Heart left ventricle (tissue), 16 donors: ENCODE measurements at regions not wholly inside any gene's neighbourhood (a gene's known extent, or its start where the extent isn't known, plus 50 kb on each side); places are given as distances from the start of the nearest gene placed in this dataset.

Experiments
- ATAC-seq, 4 donors: fragments of 200-7000 bp; cut with Tn5 transposase; one replicate each; pipeline ENCODE4 v1.9.1; 2020 to 2022; ENCODE audit warnings: moderate library complexity in 4 of 4, mild to moderate bottlenecking in 3 of 4, moderate number of reproducible peaks in 1 of 4
- DNase-seq, 5 donors: peaks; one replicate each; pipeline ENCODE4 v3.0.0-alpha.2; 2020
- H3K27ac ChIP-seq, 12 donors: fragments of 200-600 bp; sonication (generic) in 4 of 12; one replicate each; pipeline versions ENCODE4 v1.5.0 to v1.8.0; 2016 to 2022; ENCODE audit warnings: mild to moderate bottlenecking in 2 of 12
- H3K27me3 ChIP-seq, 9 donors: fragments of 200-600 bp; sonication (generic) in 2 of 9; one replicate each; pipeline versions ENCODE4 v1.5.1 to v1.8.0; 2016 to 2022; ENCODE audit warnings: mild to moderate bottlenecking in 3 of 9
- H3K36me3 ChIP-seq, 9 donors: fragments of 200-600 bp; sonication (generic) in 2 of 9; one replicate each; pipeline versions ENCODE4 v1.5.0 to v1.8.0; 2018 to 2022; ENCODE audit warnings: mild to moderate bottlenecking in 2 of 9
- H3K4me1 ChIP-seq, 12 donors: fragments of 200-600 bp; sonication (generic) in 4 of 12; one replicate each; pipeline versions ENCODE4 v1.5.0 to v1.8.0; 2016 to 2022; ENCODE audit warnings: mild to moderate bottlenecking in 3 of 12
- H3K4me3 ChIP-seq, 12 donors: fragments of 200-600 bp; sonication (generic) in 4 of 12; one replicate each; pipeline versions ENCODE4 v1.5.0 to v1.8.0; 2017 to 2022; ENCODE audit warnings: mild to moderate bottlenecking in 9 of 12, moderate library complexity in 4 of 12
- H3K9me3 ChIP-seq, 12 donors: fragments of 200-600 bp; sonication (generic) in 4 of 12; one replicate each; pipeline versions ENCODE4 v1.5.0 to v1.8.0; 2016 to 2022; ENCODE audit warnings: mild to moderate bottlenecking in 1 of 12
- POLR2A ChIP-seq, 2 donors: fragments of 450-650 bp; IDR thresholded peaks; one replicate each; pipeline ENCODE4 v1.6.1; 2017; ENCODE audit warnings: antibody characterized with exemption in 2 of 2, mild to moderate bottlenecking in 2 of 2, moderate library complexity in 2 of 2
- WGBS, 4 donors: extraction: QIAGEN DNeasy Blood & Tissue Kit in 2 of 4; methylation state at CpG; one replicate each; pipeline versions ENCODE4 v1.1.5 to v1.1.7; 2013 to 2018; 5-methylcytosine and 5-hydroxymethylcytosine counted together
- intact Hi-C, 10 donors: fragments of 100-400 bp; cut with DNase I; formaldehyde crosslinking; loops; one replicate each; pipeline versions ENCODE4 v1.11.1 to v1.14.2; 2022
- TF ChIP-seq, protein P1 (sequence below), 12 donors: fragments of 200-600 bp; sonication (generic) in 4 of 12; IDR thresholded peaks; one replicate each; pipeline versions ENCODE4 v1.5.0 to v1.8.0; 2018 to 2022; ENCODE audit warnings: antibody characterized with exemption in 12 of 12, mild to moderate bottlenecking in 5 of 12
- donor health status: ischemic (EF 13 %, LVEDD 7.1; RV severe dilation, severe dysfunction).
- donor health status: healthy with polysubstance abuse.
- donor health status: DM: no; HTN: yes; CAD: no.
- donor health status: DM: no; HTN: no; CAD: no.
- donor health status: ischemic (EF 25% LVEDD 6.9; RV normal size, moderate dysfunction).
- donor health status: ischemic (EF 25% LVEDD 5.7; RV mildly dilated, moderate dysfunction).
- donor health status: healthy.
- donor health status: DM: yes; HTN: yes; CAD: no.
- donor health status: ischemic (EF 35%, LVEDD 5.7; RV mildly dilated, moderate dysfunction).
- donor health status: nonischemic (EF 11% LVEDD 7.7; RV severe dilation, severe dysfunction).
- donor health status: DM: yes; HTN: yes; CAD: no.
- donor health status: PGD.
- donor health status: ischemic (EF 29% LVEDD 5.4; RV normal size, mild dysfunction).
- donor health status: nonischemic (EF 23%, LVEDD 6.1; RV moderate dilation, normal function).

DNA sequence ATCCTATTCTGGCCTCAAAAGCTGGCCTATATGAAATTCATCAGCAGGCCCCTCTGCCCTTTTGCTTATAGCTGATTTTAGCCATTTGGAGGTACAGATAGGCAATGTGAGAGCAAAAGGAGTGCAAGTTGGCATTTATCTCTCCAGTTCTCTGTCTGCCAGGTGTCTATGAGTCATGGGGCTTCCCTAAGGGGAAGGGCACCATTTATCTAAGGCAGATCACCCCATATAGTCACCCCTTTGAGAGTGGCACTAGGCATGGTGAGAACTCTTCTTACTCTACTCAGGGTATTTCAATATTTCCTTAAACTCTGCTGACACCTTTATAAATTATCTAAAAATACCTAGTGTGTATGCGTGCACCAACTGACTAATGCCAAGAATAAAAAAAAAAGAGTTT is 314.7 kb upstream of the CDH6 start:
- peaks cover 0 to 14% (median 0%) of the 10 kb centered on the region in 12 donors for H3K4me1 ChIP-seq
- no peaks in the 10 kb centered on the region for H3K9me3 ChIP-seq
- ATAC-seq, result no peak
- H3K36me3 ChIP-seq, result no peaks in the 10 kb centered on the region
- no peak for DNase-seq
- H3K27ac ChIP-seq, result no peak overlapping the region
- no peaks in the 10 kb centered on the region for H3K27me3 ChIP-seq
- 49 to 73% (median 67%) methylated on average over 1 of the region's 1 CpG for WGBS, 4 donors
- intact Hi-C loops, result no loop called here
- no peak overlapping the region for H3K4me3 ChIP-seq
- TF ChIP-seq POLR2A (IDR thresholded peaks at IDR 0.05), result no peak
- TF ChIP-seq, protein P1, sequence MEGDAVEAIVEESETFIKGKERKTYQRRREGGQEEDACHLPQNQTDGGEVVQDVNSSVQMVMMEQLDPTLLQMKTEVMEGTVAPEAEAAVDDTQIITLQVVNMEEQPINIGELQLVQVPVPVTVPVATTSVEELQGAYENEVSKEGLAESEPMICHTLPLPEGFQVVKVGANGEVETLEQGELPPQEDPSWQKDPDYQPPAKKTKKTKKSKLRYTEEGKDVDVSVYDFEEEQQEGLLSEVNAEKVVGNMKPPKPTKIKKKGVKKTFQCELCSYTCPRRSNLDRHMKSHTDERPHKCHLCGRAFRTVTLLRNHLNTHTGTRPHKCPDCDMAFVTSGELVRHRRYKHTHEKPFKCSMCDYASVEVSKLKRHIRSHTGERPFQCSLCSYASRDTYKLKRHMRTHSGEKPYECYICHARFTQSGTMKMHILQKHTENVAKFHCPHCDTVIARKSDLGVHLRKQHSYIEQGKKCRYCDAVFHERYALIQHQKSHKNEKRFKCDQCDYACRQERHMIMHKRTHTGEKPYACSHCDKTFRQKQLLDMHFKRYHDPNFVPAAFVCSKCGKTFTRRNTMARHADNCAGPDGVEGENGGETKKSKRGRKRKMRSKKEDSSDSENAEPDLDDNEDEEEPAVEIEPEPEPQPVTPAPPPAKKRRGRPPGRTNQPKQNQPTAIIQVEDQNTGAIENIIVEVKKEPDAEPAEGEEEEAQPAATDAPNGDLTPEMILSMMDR (IDR thresholded peaks at IDR 0.05), result no peak

GRCh38 chr5:30878296-30878695 is 315.2 kb upstream of the CDH6 start:
- Histone ChIP-seq H3K27me3 (no peaks in the 10 kb centered on the region), H3K4me3 (no peak overlapping the region), H3K9me3 (no peaks in the 10 kb centered on the region), H3K27ac (no peak overlapping the region), H3K36me3 (no peaks in the 10 kb centered on the region), H3K4me1 (peaks cover 0 to 15% (median 0%) of the 10 kb centered on the region in 12 donors)
- ATAC-seq (no peak), DNase-seq (no peak)
- WGBS, 4 donors, result 82 to 95% (median 89%) methylated on average over 10 of the region's 10 CpGs
- TF ChIP-seq POLR2A (IDR thresholded peaks at IDR 0.05), result no peak
- TF ChIP-seq, protein P1 (IDR thresholded peaks at IDR 0.05), result no peak
- intact Hi-C loops, result no loop called here

- H3K27ac ChIP-seq, result peak overlapping the region in 8 of 12 donors; percentile 2 to 71 (median 26)
Measured at GRCh38 chr5:30874241-30875034, 319.0 kb upstream of the CDH6 start.

GRCh38 chr5:30871196-30871595 is 322.3 kb upstream of the CDH6 start:
- Histone ChIP-seq H3K27me3 (no peaks in the 10 kb centered on the region), H3K4me3 (no peak overlapping the region), H3K9me3 (no peaks in the 10 kb centered on the region), H3K27ac (no peak overlapping the region), H3K4me1 (peaks cover 0 to 15% (median 0%) of the 10 kb centered on the region in 12 donors), H3K36me3 (no peaks in the 10 kb centered on the region)
- ATAC-seq (no peak), DNase-seq (no peak)
- WGBS, 4 donors, result 59 to 85% (median 70%) methylated on average over 3 of the region's 3 CpGs
- intact Hi-C loops, result loop anchor here in 1 of 10 donors (5.0 kb wide), 1 partner anchor 34 kb away; no protein-coding TSS in a partner anchor
- TF ChIP-seq, protein P1 (IDR thresholded peaks at IDR 0.05), result no peak
- no peak for TF ChIP-seq POLR2A (IDR thresholded peaks at IDR 0.05)

More at GRCh38 chr5:30874241-30875034, 319.0 kb upstream of the CDH6 start:
- H3K4me3 ChIP-seq, result no peak overlapping the region
- intact Hi-C loops, result loop anchor here in 1 of 10 donors (5.0 kb wide), 1 partner anchor 37 kb away; no protein-coding TSS in a partner anchor
- no peaks in the 10 kb centered on the region for H3K36me3 ChIP-seq
- peak in 3 of 5 donors; percentile 9 to 32 (median 28) for DNase-seq
- WGBS, 4 donors, result 32 to 42% (median 39%) methylated on average over 10 of the region's 10 CpGs
- H3K9me3 ChIP-seq, result no peaks in the 10 kb centered on the region
- peaks cover 0 to 15% (median 0%) of the 10 kb centered on the region in 12 donors for H3K4me1 ChIP-seq
- no peaks in the 10 kb centered on the region for H3K27me3 ChIP-seq
- TF ChIP-seq POLR2A (IDR thresholded peaks at IDR 0.05), result no peak
- TF ChIP-seq, protein P1 (IDR thresholded peaks at IDR 0.05), result no peak
- ATAC-seq, result peak; percentile 83 to 95 (median 90)
